Liver (tissue), 8 donors: ENCODE measurements at regions not wholly inside any gene's neighbourhood (a gene's known extent, or its start where the extent isn't known, plus 50 kb on each side); places are given as distances from the start of the nearest gene placed in this dataset.

Experiments
- DNase-seq: peaks from one replicate; pipeline ENCODE4 v3.0.0-alpha.2; 2017; ENCODE audit warnings: low spot score
- H3K27ac ChIP-seq, 2 donors: one replicate each; pipeline ENCODE4 v1.7.0; 2013; ENCODE audit warnings: inconsistent platforms in 2 of 2, low read length in 2 of 2, control low read depth in 1 of 2, low read depth in 1 of 2, mild to moderate bottlenecking in 1 of 2
- H3K27me3 ChIP-seq, 4 donors: one replicate each; pipeline versions ENCODE4 v1.6.1 to v1.7.0; 2013; ENCODE audit warnings: low read length in 3 of 4, inconsistent platforms in 1 of 4, mild to moderate bottlenecking in 1 of 4, moderate library complexity in 1 of 4; ENCODE audit not compliant: control insufficient read depth in 4 of 4, insufficient read depth in 4 of 4
- H3K36me3 ChIP-seq, 4 donors: one replicate each; pipeline versions ENCODE4 v1.6.1 to v1.7.0; 2013; ENCODE audit warnings: low read length in 3 of 4, mild to moderate bottlenecking in 3 of 4, low read depth in 1 of 4, moderate library complexity in 1 of 4; ENCODE audit not compliant: control insufficient read depth in 4 of 4, insufficient read depth in 3 of 4
- H3K4me1 ChIP-seq, 4 donors: one replicate each; pipeline versions ENCODE4 v1.6.1 to v1.7.0; 2013; ENCODE audit warnings: low read length in 3 of 4, mild to moderate bottlenecking in 3 of 4, moderate library complexity in 1 of 4; ENCODE audit not compliant: control insufficient read depth in 4 of 4, insufficient read depth in 4 of 4
- H3K4me3 ChIP-seq, 3 donors: one replicate each; pipeline versions ENCODE4 v1.6.1 to v1.7.0; 2013; ENCODE audit warnings: low read length in 3 of 3, control low read depth in 1 of 3, low read depth in 1 of 3, mild to moderate bottlenecking in 1 of 3
- H3K9ac ChIP-seq, 2 donors: one replicate each; pipeline ENCODE4 v1.7.0; 2013; ENCODE audit warnings: low read length in 2 of 2, mild to moderate bottlenecking in 2 of 2, moderate library complexity in 2 of 2, control low read depth in 1 of 2, low read depth in 1 of 2
- H3K9me3 ChIP-seq, 4 donors: one replicate each; pipeline versions ENCODE4 v1.6.1 to v1.7.0; 2013; ENCODE audit warnings: low read length in 3 of 4; ENCODE audit not compliant: control insufficient read depth in 4 of 4
- EGR1 ChIP-seq, 2 donors: IDR thresholded peaks; 2 replicates each; pipeline ENCODE4 v1.6.1; 2016 to 2018; ENCODE audit warnings: antibody characterized with exemption in 2 of 2, low read depth in 2 of 2
- FOXA1 ChIP-seq: IDR thresholded peaks from 2 replicates; pipeline ENCODE4 v1.6.1; 2016; ENCODE audit warnings: antibody characterized with exemption
- FOXA2 ChIP-seq: IDR thresholded peaks from 2 replicates; pipeline ENCODE4 v1.6.1; 2016; ENCODE audit warnings: antibody characterized with exemption
- GABPA ChIP-seq, 2 donors: IDR thresholded peaks in 1 of 2; conservative IDR thresholded peaks in 1 of 2; 2 replicates each; pipeline ENCODE4 v1.6.1; 2016; ENCODE audit warnings: antibody characterized with exemption in 2 of 2, mild to moderate bottlenecking in 1 of 2, moderate library complexity in 1 of 2
- HNF4A ChIP-seq, 2 donors: conservative IDR thresholded peaks; 2 replicates each; pipeline ENCODE4 v1.6.1; 2016; ENCODE audit warnings: antibody characterized with exemption in 2 of 2, mild to moderate bottlenecking in 2 of 2
- JUND ChIP-seq, 2 donors: IDR thresholded peaks; 2 replicates each; pipeline ENCODE4 v1.6.1; 2016; ENCODE audit warnings: antibody characterized with exemption in 2 of 2
- NR2F2 ChIP-seq: IDR thresholded peaks from 2 replicates; pipeline ENCODE4 v1.6.1; 2016; ENCODE audit warnings: antibody characterized with exemption
- RAD21 ChIP-seq, 2 donors: IDR thresholded peaks; 2 replicates each; pipeline ENCODE4 v1.6.1; 2016; ENCODE audit warnings: antibody characterized with exemption in 2 of 2, mild to moderate bottlenecking in 2 of 2
- RXRA ChIP-seq, 2 donors: IDR thresholded peaks; 2 replicates each; pipeline ENCODE4 v1.6.1; 2017 to 2018; ENCODE audit warnings: antibody characterized with exemption in 2 of 2, mild to moderate bottlenecking in 1 of 2
- SP1 ChIP-seq: IDR thresholded peaks from 2 replicates; pipeline ENCODE4 v1.6.1; 2018; ENCODE audit warnings: antibody characterized with exemption, mild to moderate bottlenecking
- TAF1 ChIP-seq: conservative IDR thresholded peaks from 2 replicates; pipeline ENCODE4 v1.6.1; 2016; ENCODE audit warnings: antibody characterized with exemption, mild to moderate bottlenecking
- YY1 ChIP-seq: IDR thresholded peaks from 2 replicates; pipeline ENCODE4 v1.6.1; 2016; ENCODE audit warnings: antibody characterized with exemption, mild to moderate bottlenecking
- WGBS: extraction: QIAGEN DNeasy Blood & Tissue Kit; methylation state at CpG from one replicate; pipeline ENCODE4 v1.1.7; 2013; 5-methylcytosine and 5-hydroxymethylcytosine counted together
- TF ChIP-seq, protein P1 (sequence below): fragments of 150-350 bp; IDR thresholded peaks from 2 replicates; pipeline ENCODE4 v1.5.1; 2017; ENCODE audit warnings: improper control_type of control experiment, low read depth, low read length; ENCODE audit not compliant: missing input control
- TF ChIP-seq, protein P2 (sequence below): IDR thresholded peaks from 2 replicates; pipeline ENCODE4 v1.6.1; 2016; ENCODE audit warnings: antibody characterized with exemption, mild to moderate bottlenecking
- TF ChIP-seq, protein P3 (sequence below): IDR thresholded peaks from 2 replicates; pipeline ENCODE4 v1.6.1; 2016; ENCODE audit warnings: antibody characterized with exemption
- TF ChIP-seq, protein P4 (sequence below): IDR thresholded peaks from 2 replicates; pipeline ENCODE4 v1.6.1; 2016; ENCODE audit warnings: antibody characterized with exemption
- TF ChIP-seq, protein P5 (sequence below): IDR thresholded peaks from 2 replicates; pipeline ENCODE4 v1.6.1; 2016; ENCODE audit warnings: antibody characterized with exemption
- donor health status: healthy.
- donor health status: healthy.
- donor health status: healthy.
- donor health status: healthy.
- donor health status: healthy.

DNA sequence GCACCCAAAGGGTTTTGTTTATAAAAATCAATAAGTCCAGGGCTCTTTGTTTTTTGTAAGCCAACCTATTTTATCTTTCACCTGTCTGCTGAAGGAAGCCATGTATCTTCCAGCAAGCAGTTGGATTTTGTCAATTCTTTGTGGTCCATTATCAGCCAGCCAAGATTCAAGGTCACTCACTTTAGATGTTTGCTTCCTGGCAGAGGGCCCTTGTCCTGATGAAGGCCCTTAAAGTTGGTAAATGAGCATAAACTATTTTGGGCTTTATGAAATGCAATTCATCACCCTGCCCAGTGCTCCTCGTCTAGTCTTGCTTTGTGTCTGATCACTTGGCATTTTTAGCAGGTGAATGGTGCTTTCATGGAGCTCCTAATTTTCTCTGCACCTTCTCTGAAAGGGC lies 1004.2 kb downstream of the GRID1 start:
- Histone ChIP-seq H3K4me3 (no peak overlapping the region), H3K4me1 (no peaks in the 10 kb centered on the region), H3K27me3 (no peaks in the 10 kb centered on the region), H3K9ac (no peak overlapping the region), H3K9me3 (no peaks in the 10 kb centered on the region), H3K36me3 (no peaks in the 10 kb centered on the region), H3K27ac (no peak overlapping the region)
- no peak for DNase-seq
- WGBS: 57% methylated on average over 1 of the region's 1 CpG
- TF ChIP-seq, protein P1, sequence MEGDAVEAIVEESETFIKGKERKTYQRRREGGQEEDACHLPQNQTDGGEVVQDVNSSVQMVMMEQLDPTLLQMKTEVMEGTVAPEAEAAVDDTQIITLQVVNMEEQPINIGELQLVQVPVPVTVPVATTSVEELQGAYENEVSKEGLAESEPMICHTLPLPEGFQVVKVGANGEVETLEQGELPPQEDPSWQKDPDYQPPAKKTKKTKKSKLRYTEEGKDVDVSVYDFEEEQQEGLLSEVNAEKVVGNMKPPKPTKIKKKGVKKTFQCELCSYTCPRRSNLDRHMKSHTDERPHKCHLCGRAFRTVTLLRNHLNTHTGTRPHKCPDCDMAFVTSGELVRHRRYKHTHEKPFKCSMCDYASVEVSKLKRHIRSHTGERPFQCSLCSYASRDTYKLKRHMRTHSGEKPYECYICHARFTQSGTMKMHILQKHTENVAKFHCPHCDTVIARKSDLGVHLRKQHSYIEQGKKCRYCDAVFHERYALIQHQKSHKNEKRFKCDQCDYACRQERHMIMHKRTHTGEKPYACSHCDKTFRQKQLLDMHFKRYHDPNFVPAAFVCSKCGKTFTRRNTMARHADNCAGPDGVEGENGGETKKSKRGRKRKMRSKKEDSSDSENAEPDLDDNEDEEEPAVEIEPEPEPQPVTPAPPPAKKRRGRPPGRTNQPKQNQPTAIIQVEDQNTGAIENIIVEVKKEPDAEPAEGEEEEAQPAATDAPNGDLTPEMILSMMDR: no peak
- TF ChIP-seq EGR1 (IDR thresholded peaks at IDR 0.05; ENCODE audit: low read depth in 2 of 2) (no peak), HNF4A (conservative IDR thresholded peaks at IDR 0.05) (no peak), TAF1 (no peak), JUND (IDR thresholded peaks at IDR 0.05) (no peak), NR2F2 (no peak), SP1 (no peak), GABPA (IDR thresholded peaks at IDR 0.05 in 1 of 2, conservative IDR thresholded peaks at IDR 0.05 in 1 of 2) (no peak), FOXA1 (no peak), FOXA2 (no peak), YY1 (no peak), RXRA (IDR thresholded peaks at IDR 0.05) (no peak), RAD21 (IDR thresholded peaks at IDR 0.05) (no peak)
- TF ChIP-seq, protein P2, sequence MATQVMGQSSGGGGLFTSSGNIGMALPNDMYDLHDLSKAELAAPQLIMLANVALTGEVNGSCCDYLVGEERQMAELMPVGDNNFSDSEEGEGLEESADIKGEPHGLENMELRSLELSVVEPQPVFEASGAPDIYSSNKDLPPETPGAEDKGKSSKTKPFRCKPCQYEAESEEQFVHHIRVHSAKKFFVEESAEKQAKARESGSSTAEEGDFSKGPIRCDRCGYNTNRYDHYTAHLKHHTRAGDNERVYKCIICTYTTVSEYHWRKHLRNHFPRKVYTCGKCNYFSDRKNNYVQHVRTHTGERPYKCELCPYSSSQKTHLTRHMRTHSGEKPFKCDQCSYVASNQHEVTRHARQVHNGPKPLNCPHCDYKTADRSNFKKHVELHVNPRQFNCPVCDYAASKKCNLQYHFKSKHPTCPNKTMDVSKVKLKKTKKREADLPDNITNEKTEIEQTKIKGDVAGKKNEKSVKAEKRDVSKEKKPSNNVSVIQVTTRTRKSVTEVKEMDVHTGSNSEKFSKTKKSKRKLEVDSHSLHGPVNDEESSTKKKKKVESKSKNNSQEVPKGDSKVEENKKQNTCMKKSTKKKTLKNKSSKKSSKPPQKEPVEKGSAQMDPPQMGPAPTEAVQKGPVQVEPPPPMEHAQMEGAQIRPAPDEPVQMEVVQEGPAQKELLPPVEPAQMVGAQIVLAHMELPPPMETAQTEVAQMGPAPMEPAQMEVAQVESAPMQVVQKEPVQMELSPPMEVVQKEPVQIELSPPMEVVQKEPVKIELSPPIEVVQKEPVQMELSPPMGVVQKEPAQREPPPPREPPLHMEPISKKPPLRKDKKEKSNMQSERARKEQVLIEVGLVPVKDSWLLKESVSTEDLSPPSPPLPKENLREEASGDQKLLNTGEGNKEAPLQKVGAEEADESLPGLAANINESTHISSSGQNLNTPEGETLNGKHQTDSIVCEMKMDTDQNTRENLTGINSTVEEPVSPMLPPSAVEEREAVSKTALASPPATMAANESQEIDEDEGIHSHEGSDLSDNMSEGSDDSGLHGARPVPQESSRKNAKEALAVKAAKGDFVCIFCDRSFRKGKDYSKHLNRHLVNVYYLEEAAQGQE: no peak
- TF ChIP-seq, protein P3, sequence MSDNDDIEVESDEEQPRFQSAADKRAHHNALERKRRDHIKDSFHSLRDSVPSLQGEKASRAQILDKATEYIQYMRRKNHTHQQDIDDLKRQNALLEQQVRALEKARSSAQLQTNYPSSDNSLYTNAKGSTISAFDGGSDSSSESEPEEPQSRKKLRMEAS: no peak
- TF ChIP-seq, protein P4, sequence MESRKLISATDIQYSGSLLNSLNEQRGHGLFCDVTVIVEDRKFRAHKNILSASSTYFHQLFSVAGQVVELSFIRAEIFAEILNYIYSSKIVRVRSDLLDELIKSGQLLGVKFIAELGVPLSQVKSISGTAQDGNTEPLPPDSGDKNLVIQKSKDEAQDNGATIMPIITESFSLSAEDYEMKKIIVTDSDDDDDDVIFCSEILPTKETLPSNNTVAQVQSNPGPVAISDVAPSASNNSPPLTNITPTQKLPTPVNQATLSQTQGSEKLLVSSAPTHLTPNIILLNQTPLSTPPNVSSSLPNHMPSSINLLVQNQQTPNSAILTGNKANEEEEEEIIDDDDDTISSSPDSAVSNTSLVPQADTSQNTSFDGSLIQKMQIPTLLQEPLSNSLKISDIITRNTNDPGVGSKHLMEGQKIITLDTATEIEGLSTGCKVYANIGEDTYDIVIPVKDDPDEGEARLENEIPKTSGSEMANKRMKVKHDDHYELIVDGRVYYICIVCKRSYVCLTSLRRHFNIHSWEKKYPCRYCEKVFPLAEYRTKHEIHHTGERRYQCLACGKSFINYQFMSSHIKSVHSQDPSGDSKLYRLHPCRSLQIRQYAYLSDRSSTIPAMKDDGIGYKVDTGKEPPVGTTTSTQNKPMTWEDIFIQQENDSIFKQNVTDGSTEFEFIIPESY: no peak
- TF ChIP-seq, protein P5, sequence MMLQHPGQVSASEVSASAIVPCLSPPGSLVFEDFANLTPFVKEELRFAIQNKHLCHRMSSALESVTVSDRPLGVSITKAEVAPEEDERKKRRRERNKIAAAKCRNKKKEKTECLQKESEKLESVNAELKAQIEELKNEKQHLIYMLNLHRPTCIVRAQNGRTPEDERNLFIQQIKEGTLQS: no peak
